CD14-positive monocyte (primary cell): ENCODE measurements at regions not wholly inside any gene's neighbourhood (a gene's known extent, or its start where the extent isn't known, plus 50 kb on each side); places are given as distances from the start of the nearest gene placed in this dataset.

ENCODE experiments used
- DNase-seq, 3 donors: peaks; one replicate each; pipeline ENCODE4 v3.0.0-alpha.2; 2011 to 2022
- H2AFZ ChIP-seq: 2 replicates; pipeline ENCODE4 v1.6.0; 2012; ENCODE audit warnings: mild to moderate bottlenecking, low read depth, low read length, inconsistent platforms; ENCODE audit not compliant: insufficient read depth, poor library complexity, severe bottlenecking
- H3K27ac ChIP-seq, 2 donors: 1 replicate in 1 of 2; 2 replicates in 1 of 2; pipeline ENCODE4 v1.5.1; 2012 to 2013; ENCODE audit warnings: low read length in 2 of 2, control low read depth in 1 of 2, inconsistent platforms in 1 of 2, low read depth in 1 of 2, mild to moderate bottlenecking in 1 of 2
- H3K27me3 ChIP-seq, 2 donors: one replicate each; pipeline versions ENCODE4 v1.6.0 to v1.6.1; 2011 to 2013; ENCODE audit warnings: low read length in 2 of 2; ENCODE audit not compliant: control insufficient read depth in 2 of 2, insufficient read depth in 2 of 2
- H3K36me3 ChIP-seq, 2 donors: replicated peaks in 1 of 2; 1 replicate in 1 of 2; 2 replicates in 1 of 2; pipeline versions ENCODE4 v1.5.1 to v1.6.1; 2012 to 2013; ENCODE audit warnings: low read length in 2 of 2, control low read depth in 1 of 2, inconsistent platforms in 1 of 2, mild to moderate bottlenecking in 1 of 2; ENCODE audit not compliant: insufficient read depth in 2 of 2, control insufficient read depth in 1 of 2
- H3K4me1 ChIP-seq, 2 donors: 1 replicate in 1 of 2; 2 replicates in 1 of 2; pipeline versions ENCODE4 v1.5.1 to v1.6.1; 2012 to 2013; ENCODE audit warnings: low read length in 2 of 2, control low read depth in 1 of 2, inconsistent platforms in 1 of 2, mild to moderate bottlenecking in 1 of 2, moderate library complexity in 1 of 2; ENCODE audit not compliant: insufficient read depth in 2 of 2, control insufficient read depth in 1 of 2
- H3K4me2 ChIP-seq: replicated peaks from 2 replicates; pipeline ENCODE3; 2012; ENCODE audit warnings: low read length, moderate library complexity, mild to moderate bottlenecking; ENCODE audit not compliant: poor library complexity, severe bottlenecking; ENCODE audit errors: extremely low read depth
- H3K4me3 ChIP-seq, 3 experiments: fragments of 200-600 bp in 1 of 3; sonication (generic) in 1 of 3; replicated peaks in 1 of 3; 1 replicate in 2 of 3; 2 replicates in 1 of 3; pipeline ENCODE4 v1.5.1; 2011 to 2013; ENCODE audit warnings: low read length in 3 of 3, mild to moderate bottlenecking in 3 of 3, control low read depth in 2 of 3, low read depth in 2 of 3, inconsistent platforms in 1 of 3, moderate library complexity in 1 of 3
- H3K79me2 ChIP-seq: 2 replicates; pipeline ENCODE4 v1.6.0; 2012; ENCODE audit warnings: mild to moderate bottlenecking, control low read depth, inconsistent platforms, low read length, moderate library complexity; ENCODE audit not compliant: insufficient read depth
- H3K9ac ChIP-seq: 2 replicates; pipeline ENCODE4 v1.6.0; 2017; ENCODE audit warnings: low read length, mild to moderate bottlenecking; ENCODE audit not compliant: insufficient read depth, poor library complexity, severe bottlenecking
- H3K9me3 ChIP-seq, 2 donors: replicated peaks in 1 of 2; 1 replicate in 1 of 2; 2 replicates in 1 of 2; pipeline versions ENCODE4 v1.5.1 to v1.6.1; 2012 to 2013; ENCODE audit warnings: low read length in 2 of 2, control low read depth in 1 of 2; ENCODE audit not compliant: control insufficient read depth in 1 of 2, insufficient read depth in 1 of 2
- H4K20me1 ChIP-seq: 2 replicates; pipeline ENCODE4 v1.6.0; 2012; ENCODE audit warnings: mild to moderate bottlenecking, low read length, control low read depth, moderate library complexity; ENCODE audit not compliant: insufficient read depth
- H3K27ac Mint-ChIP-seq, 7 donors: one replicate each; pipeline ENCODE4 v1.8.0; 2020; ENCODE audit warnings: mild to moderate bottlenecking in 7 of 7, mixed read lengths in 7 of 7, moderate library complexity in 6 of 7, inconsistent platforms in 2 of 7
- H3K27me3 Mint-ChIP-seq, 3 donors: one replicate each; pipeline ENCODE4 v1.8.0; 2021 to 2022; ENCODE audit warnings: low read depth in 3 of 3, mild to moderate bottlenecking in 3 of 3, mixed read lengths in 3 of 3, moderate library complexity in 3 of 3, inconsistent platforms in 1 of 3
- H3K36me3 Mint-ChIP-seq, 2 donors: one replicate each; pipeline ENCODE4 v1.8.0; 2020; ENCODE audit warnings: mixed read lengths in 2 of 2, inconsistent platforms in 1 of 2, mild to moderate bottlenecking in 1 of 2
- H3K4me1 Mint-ChIP-seq: one replicate; pipeline ENCODE4 v1.8.0; 2020; ENCODE audit warnings: mild to moderate bottlenecking, mixed read lengths
- H3K4me3 Mint-ChIP-seq, 2 donors: one replicate each; pipeline ENCODE4 v1.8.0; 2020; ENCODE audit warnings: mild to moderate bottlenecking in 2 of 2, mixed read lengths in 2 of 2, moderate library complexity in 1 of 2
- H3K9me3 Mint-ChIP-seq, 7 donors: one replicate each; pipeline ENCODE4 v1.8.0; 2020 to 2022; ENCODE audit warnings: mixed read lengths in 7 of 7, mild to moderate bottlenecking in 6 of 7, moderate library complexity in 6 of 7, inconsistent platforms in 2 of 7
- WGBS: methylation state at CpG from one replicate; pipeline ENCODE4 v1.1.5; 2013; ENCODE audit warnings: missing lambda C conversion rate; ENCODE audit not compliant: insufficient coverage; 5-methylcytosine and 5-hydroxymethylcytosine counted together
- intact Hi-C, 2 donors: fragments of 100-400 bp; cut with micrococcal nuclease; formaldehyde crosslinking; loops; one replicate each; pipeline versions ENCODE4 v1.15.0 to v1.15.1; 2023
- TF ChIP-seq, protein P1 (sequence below): fragments of 200-600 bp; IDR thresholded peaks from one replicate; pipeline ENCODE4 v1.8.0; 2022; ENCODE audit warnings: antibody characterized with exemption, mild to moderate bottlenecking

DNA sequence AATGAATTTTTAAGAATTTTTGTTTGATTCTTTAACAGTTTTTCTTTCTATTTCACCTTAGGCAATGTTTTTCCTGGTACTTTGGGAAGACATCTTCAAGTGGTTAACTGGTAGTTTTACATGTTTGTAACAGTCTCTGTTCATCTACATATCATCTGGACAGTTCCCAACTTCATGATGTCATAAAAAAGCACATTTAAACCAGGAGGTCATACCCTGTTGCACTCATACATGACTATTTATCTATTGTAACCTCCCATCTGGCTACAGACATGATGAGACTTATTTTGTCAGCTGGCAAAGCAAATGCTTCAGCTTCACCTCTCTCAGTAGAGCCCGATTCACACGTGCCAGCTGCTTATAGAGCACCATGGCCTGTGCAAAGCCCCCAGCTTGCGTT lies 99.8 kb upstream of the YPEL5 start:
- Mint-ChIP-seq H3K9me3 (peaks cover 0 to 3% (median 0%) of the 10 kb centered on the region in 7 donors), H3K4me3 (no peak overlapping the region), H3K36me3 (no peaks in the 10 kb centered on the region), H3K27me3 (peaks cover 7 to 17% (median 10%) of the 10 kb centered on the region in 3 donors), H3K27ac (no peak overlapping the region), H3K4me1 (no peaks in the 10 kb centered on the region)
- H3K27ac ChIP-seq = no peak overlapping the region
- WGBS = 86% methylated on average over 3 of the region's 3 CpGs
- intact Hi-C loops = no loop called here
- DNase-seq = no peak
- no peaks in the 10 kb centered on the region for H3K4me1 ChIP-seq
- H3K9ac ChIP-seq = no peak overlapping the region
- H3K27me3 ChIP-seq = peaks cover 3 to 8% of the 10 kb centered on the region in 2 donors
- H3K4me2 ChIP-seq = no peak overlapping the region
- H3K36me3 ChIP-seq = no peaks in the 10 kb centered on the region
- H3K4me3 ChIP-seq = no peak overlapping the region
- H3K79me2 ChIP-seq = no peaks in the 10 kb centered on the region
- no peaks in the 10 kb centered on the region for H4K20me1 ChIP-seq
- TF ChIP-seq, protein P1, sequence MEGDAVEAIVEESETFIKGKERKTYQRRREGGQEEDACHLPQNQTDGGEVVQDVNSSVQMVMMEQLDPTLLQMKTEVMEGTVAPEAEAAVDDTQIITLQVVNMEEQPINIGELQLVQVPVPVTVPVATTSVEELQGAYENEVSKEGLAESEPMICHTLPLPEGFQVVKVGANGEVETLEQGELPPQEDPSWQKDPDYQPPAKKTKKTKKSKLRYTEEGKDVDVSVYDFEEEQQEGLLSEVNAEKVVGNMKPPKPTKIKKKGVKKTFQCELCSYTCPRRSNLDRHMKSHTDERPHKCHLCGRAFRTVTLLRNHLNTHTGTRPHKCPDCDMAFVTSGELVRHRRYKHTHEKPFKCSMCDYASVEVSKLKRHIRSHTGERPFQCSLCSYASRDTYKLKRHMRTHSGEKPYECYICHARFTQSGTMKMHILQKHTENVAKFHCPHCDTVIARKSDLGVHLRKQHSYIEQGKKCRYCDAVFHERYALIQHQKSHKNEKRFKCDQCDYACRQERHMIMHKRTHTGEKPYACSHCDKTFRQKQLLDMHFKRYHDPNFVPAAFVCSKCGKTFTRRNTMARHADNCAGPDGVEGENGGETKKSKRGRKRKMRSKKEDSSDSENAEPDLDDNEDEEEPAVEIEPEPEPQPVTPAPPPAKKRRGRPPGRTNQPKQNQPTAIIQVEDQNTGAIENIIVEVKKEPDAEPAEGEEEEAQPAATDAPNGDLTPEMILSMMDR = no peak
- no peak overlapping the region for H2AFZ ChIP-seq
- no peaks in the 10 kb centered on the region for H3K9me3 ChIP-seq

DNA sequence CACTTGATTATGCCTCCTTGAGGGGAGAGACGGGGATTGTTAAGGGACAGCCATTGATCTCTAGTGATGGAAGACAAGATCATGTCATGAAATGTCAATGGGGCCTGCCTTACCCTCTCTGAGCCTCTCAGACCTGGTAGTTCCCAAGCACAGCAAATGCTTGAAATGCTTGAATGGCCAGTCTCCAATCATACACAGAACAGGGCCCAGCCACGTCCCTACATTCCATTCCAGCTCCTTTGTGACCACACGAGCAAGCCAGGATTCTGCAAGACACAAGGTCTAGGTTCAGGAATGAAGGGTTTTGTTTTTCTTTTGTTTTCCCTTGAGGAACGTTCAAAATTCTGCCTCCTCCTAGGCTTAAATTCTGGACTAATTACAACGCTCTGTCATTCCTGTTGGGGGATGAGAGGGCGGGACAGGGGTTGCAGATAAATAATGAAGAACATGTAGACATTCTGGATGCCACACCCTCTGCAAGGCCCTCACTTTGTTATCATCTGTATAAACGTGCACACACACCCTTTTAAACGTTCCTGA lies 98.1 kb upstream of the YPEL5 start:
- H3K27me3 Mint-ChIP-seq = peaks cover 7 to 18% (median 12%) of the 10 kb centered on the region in 3 donors

More for the DNA sequence above, 98.1 kb upstream of the YPEL5 start:
- H3K9me3 ChIP-seq = no peaks in the 10 kb centered on the region
- H3K9me3 Mint-ChIP-seq = peaks cover 0 to 3% (median 0%) of the 10 kb centered on the region in 7 donors
- H3K4me1 ChIP-seq = no peaks in the 10 kb centered on the region
- H3K36me3 Mint-ChIP-seq = no peaks in the 10 kb centered on the region
- no peak overlapping the region for H3K27ac Mint-ChIP-seq
- no peak overlapping the region for H3K9ac ChIP-seq
- intact Hi-C loops = no loop called here
- no peak overlapping the region for H3K27ac ChIP-seq
- H3K4me3 Mint-ChIP-seq = no peak overlapping the region
- DNase-seq = no peak
- no peak overlapping the region for H3K4me2 ChIP-seq
- H4K20me1 ChIP-seq = no peaks in the 10 kb centered on the region
- peaks cover 0 to 5% of the 10 kb centered on the region in 2 donors for H3K27me3 ChIP-seq
- no peak overlapping the region for H3K4me3 ChIP-seq
- no peak overlapping the region for H2AFZ ChIP-seq
- no CpG with 5 or more reads among the region's 8 CpGs for WGBS
- TF ChIP-seq, protein P1 = no peak
- no peaks in the 10 kb centered on the region for H3K4me1 Mint-ChIP-seq
- H3K36me3 ChIP-seq = no peaks in the 10 kb centered on the region
- no peaks in the 10 kb centered on the region for H3K79me2 ChIP-seq
